GM10248 (cell line): ENCODE measurements at regions not wholly inside any gene's neighbourhood (a gene's known extent, or its start where the extent isn't known, plus 50 kb on each side); places are given as distances from the start of the nearest gene placed in this dataset.

Experiments
- CTCF ChIA-PET: fragments of 300-600 bp; sonication (Branson Sonifier 250); formaldehyde crosslinking; extraction: SDS; loops from one replicate; lab custom pipeline; 2021; ENCODE audit warnings: antibody characterized with exemption; lab: Yijun Ruan, JAX
- POLR2A ChIA-PET: fragments of 350-650 bp; sonication (Branson Sonifier 250); formaldehyde crosslinking; extraction: SDS; loops from one replicate; lab custom pipeline; 2020; ENCODE audit warnings: antibody characterized with exemption; lab: Yijun Ruan, JAX
- DNase-seq: peaks from one replicate; pipeline ENCODE4 v3.0.0; 2012; ENCODE audit errors: extremely low spot score
- CTCF ChIP-seq: IDR thresholded peaks from 2 replicates; pipeline ENCODE4 v1.5.1; 2012; ENCODE audit warnings: mild to moderate bottlenecking, low read depth; ENCODE audit errors: extremely low read depth, missing control alignments, control extremely low read depth

DNA sequence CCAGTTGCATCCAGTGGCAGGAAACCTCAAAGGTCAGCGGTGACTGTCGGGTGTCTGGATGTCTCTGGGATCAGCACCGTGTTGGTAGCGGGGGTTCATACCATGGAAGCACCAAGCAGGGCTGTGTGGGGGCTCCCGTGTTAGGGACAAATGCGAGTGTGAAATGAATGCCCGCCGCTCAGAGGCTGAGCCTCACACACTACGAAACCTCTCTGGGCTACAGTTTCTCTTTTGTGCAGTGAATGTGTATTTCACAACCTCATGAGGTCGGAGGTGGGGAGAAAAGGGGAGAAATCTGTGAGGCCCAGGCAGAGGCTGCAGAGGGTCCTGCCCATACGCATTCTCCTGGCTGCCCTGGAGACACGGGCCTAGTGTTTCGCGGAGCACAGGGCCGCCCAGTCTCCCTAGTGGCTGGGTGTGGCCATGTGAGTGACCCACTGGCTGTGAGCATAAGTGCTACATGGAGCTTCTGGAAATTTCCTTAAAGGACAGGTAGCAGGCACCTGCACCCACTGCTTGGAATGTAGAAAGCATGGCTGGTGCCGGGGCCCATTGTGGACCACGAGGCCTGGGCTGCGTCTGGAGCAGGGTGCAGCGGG lies 138.0 kb upstream of the GLI2 start:
- no peak for DNase-seq
- ChIA-PET POLR2A (no interaction called here), CTCF (no interaction called here)
- TF ChIP-seq CTCF: no peak

GRCh38 chr2:120598416-120598815 lies 137.3 kb upstream of the GLI2 start:
- no peak for DNase-seq
- no peak for TF ChIP-seq CTCF
- POLR2A ChIA-PET: no interaction called here
- CTCF ChIA-PET: interaction anchor here (1.3 kb wide), 1 partner anchor 82 kb away, joined by 3 read pairs; no protein-coding TSS in a partner anchor

- CTCF ChIA-PET: interaction anchor here (1.3 kb wide), 1 partner anchor 82 kb away, joined by 3 read pairs; no protein-coding TSS in a partner anchor
- TF ChIP-seq CTCF: no peak
- POLR2A ChIA-PET: no interaction called here
- no peak for DNase-seq
These were observed 136.6 kb upstream of the GLI2 start for GRCh38 chr2:120599072-120599471.

- no peak for DNase-seq
- ChIA-PET POLR2A (no interaction called here), CTCF (interaction anchor here (1.3 kb wide), 1 partner anchor 81 kb away, joined by 3 read pairs; no protein-coding TSS in a partner anchor)
- TF ChIP-seq CTCF: no peak
These were observed 136.0 kb upstream of the GLI2 start for GRCh38 chr2:120599656-120600055.

- no peak for DNase-seq
- no peak for TF ChIP-seq CTCF
- POLR2A ChIA-PET: no interaction called here
- CTCF ChIA-PET: no interaction called here
These were observed 135.3 kb upstream of the GLI2 start for GRCh38 chr2:120600335-120600734.

GRCh38 chr2:120600786-120601185 lies 134.9 kb upstream of the GLI2 start:
- POLR2A ChIA-PET: no interaction called here
- TF ChIP-seq CTCF: no peak
- CTCF ChIA-PET: interaction anchor here (0.9 to 1.2 kb wide), 2 partner anchors 10 to 47 kb away, joined by 3 read pairs; no protein-coding TSS in a partner anchor
- no peak for DNase-seq

- CTCF ChIA-PET: interaction anchor here (0.9 to 1.2 kb wide), 2 partner anchors 9 to 48 kb away, joined by 3 read pairs; no protein-coding TSS in a partner anchor
- TF ChIP-seq CTCF: no peak
- DNase-seq: no peak
- POLR2A ChIA-PET: no interaction called here
These were observed 134.1 kb upstream of the GLI2 start for GRCh38 chr2:120601566-120601965.
